HL-60 (cell line): ENCODE measurements at regions not wholly inside any gene's neighbourhood (a gene's known extent, or its start where the extent isn't known, plus 50 kb on each side); places are given as distances from the start of the nearest gene placed in this dataset.
A peak's percentile ranks its signal among the peaks of the same experiment; 100 is the strongest.

Experiments
- DNase-seq, 2 experiments: peaks; one replicate each; pipeline ENCODE4 v3.0.0-alpha.2; 2010 to 2020; ENCODE audit warnings: low read depth in 1 of 2, low spot score in 1 of 2
- H3K27ac ChIP-seq: fragments of 250-450 bp; sonication (Bioruptor Pico); replicated peaks from 2 replicates; pipeline ENCODE4 v1.5.1; 2020; ENCODE audit warnings: mild to moderate bottlenecking, moderate library complexity
- H3K27me3 ChIP-seq: fragments of 250-450 bp; sonication (Bioruptor Pico); 2 replicates; pipeline ENCODE4 v1.5.1; 2021; ENCODE audit warnings: mild to moderate bottlenecking, moderate library complexity; ENCODE audit not compliant: insufficient read depth, poor library complexity, severe bottlenecking
- H3K4me3 ChIP-seq: replicated peaks from 2 replicates; pipeline ENCODE4 v1.5.1; 2011; ENCODE audit warnings: mild to moderate bottlenecking, control low read depth, low read length; ENCODE audit not compliant: insufficient read depth
- GABPA ChIP-seq: IDR thresholded peaks from 2 replicates; pipeline ENCODE4 v1.6.1; 2012; ENCODE audit warnings: low read depth
- POLR2AphosphoS5 ChIP-seq: IDR thresholded peaks from 2 replicates; pipeline ENCODE4 v1.6.1; 2012; ENCODE audit warnings: low read depth
- SPI1 ChIP-seq: IDR thresholded peaks from 2 replicates; pipeline ENCODE4 v1.6.1; 2012; ENCODE audit warnings: low read depth, mild to moderate bottlenecking, borderline replicate concordance
- TF ChIP-seq, protein P1 (sequence below): IDR thresholded peaks from one replicate; pipeline ENCODE4 v1.5.1; 2011; ENCODE audit warnings: low read length, control low read depth, inconsistent platforms; ENCODE audit not compliant: insufficient read depth
- TF ChIP-seq, protein P2 (sequence below): IDR thresholded peaks from 2 replicates; pipeline ENCODE4 v1.6.1; 2012; ENCODE audit warnings: low read depth; ENCODE audit not compliant: insufficient replicate concordance

DNA sequence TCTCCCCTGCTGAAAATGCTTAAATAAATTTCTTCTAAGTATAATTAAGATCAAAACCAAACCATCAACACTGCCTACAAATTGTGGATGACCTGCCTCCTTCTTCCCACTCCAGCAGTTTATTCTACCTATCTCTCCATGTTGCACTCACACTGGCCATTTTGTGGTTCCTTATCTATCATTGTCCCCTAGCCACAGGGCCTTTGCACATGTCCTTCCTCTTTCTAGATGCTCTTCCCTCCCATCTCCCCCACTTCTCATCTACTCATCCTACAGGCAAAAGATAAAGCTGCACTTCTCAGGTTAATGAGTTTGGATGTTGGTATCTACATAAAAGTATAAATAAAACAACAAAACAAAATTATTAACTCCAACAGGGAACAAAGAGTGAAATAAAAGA lies 70.6 kb upstream of the CCNG1 start:
- TF ChIP-seq, protein P1, sequence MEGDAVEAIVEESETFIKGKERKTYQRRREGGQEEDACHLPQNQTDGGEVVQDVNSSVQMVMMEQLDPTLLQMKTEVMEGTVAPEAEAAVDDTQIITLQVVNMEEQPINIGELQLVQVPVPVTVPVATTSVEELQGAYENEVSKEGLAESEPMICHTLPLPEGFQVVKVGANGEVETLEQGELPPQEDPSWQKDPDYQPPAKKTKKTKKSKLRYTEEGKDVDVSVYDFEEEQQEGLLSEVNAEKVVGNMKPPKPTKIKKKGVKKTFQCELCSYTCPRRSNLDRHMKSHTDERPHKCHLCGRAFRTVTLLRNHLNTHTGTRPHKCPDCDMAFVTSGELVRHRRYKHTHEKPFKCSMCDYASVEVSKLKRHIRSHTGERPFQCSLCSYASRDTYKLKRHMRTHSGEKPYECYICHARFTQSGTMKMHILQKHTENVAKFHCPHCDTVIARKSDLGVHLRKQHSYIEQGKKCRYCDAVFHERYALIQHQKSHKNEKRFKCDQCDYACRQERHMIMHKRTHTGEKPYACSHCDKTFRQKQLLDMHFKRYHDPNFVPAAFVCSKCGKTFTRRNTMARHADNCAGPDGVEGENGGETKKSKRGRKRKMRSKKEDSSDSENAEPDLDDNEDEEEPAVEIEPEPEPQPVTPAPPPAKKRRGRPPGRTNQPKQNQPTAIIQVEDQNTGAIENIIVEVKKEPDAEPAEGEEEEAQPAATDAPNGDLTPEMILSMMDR = no peak
- TF ChIP-seq GABPA (no peak), SPI1 (no peak), POLR2AphosphoS5 (no peak)
- TF ChIP-seq, protein P2, sequence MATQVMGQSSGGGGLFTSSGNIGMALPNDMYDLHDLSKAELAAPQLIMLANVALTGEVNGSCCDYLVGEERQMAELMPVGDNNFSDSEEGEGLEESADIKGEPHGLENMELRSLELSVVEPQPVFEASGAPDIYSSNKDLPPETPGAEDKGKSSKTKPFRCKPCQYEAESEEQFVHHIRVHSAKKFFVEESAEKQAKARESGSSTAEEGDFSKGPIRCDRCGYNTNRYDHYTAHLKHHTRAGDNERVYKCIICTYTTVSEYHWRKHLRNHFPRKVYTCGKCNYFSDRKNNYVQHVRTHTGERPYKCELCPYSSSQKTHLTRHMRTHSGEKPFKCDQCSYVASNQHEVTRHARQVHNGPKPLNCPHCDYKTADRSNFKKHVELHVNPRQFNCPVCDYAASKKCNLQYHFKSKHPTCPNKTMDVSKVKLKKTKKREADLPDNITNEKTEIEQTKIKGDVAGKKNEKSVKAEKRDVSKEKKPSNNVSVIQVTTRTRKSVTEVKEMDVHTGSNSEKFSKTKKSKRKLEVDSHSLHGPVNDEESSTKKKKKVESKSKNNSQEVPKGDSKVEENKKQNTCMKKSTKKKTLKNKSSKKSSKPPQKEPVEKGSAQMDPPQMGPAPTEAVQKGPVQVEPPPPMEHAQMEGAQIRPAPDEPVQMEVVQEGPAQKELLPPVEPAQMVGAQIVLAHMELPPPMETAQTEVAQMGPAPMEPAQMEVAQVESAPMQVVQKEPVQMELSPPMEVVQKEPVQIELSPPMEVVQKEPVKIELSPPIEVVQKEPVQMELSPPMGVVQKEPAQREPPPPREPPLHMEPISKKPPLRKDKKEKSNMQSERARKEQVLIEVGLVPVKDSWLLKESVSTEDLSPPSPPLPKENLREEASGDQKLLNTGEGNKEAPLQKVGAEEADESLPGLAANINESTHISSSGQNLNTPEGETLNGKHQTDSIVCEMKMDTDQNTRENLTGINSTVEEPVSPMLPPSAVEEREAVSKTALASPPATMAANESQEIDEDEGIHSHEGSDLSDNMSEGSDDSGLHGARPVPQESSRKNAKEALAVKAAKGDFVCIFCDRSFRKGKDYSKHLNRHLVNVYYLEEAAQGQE = no peak
- no peak overlapping the region for H3K27ac ChIP-seq
- peak in 1 of 2 experiments; percentile 31 for DNase-seq
- no peak overlapping the region for H3K4me3 ChIP-seq
- H3K27me3 ChIP-seq = no peaks in the 10 kb centered on the region

DNA sequence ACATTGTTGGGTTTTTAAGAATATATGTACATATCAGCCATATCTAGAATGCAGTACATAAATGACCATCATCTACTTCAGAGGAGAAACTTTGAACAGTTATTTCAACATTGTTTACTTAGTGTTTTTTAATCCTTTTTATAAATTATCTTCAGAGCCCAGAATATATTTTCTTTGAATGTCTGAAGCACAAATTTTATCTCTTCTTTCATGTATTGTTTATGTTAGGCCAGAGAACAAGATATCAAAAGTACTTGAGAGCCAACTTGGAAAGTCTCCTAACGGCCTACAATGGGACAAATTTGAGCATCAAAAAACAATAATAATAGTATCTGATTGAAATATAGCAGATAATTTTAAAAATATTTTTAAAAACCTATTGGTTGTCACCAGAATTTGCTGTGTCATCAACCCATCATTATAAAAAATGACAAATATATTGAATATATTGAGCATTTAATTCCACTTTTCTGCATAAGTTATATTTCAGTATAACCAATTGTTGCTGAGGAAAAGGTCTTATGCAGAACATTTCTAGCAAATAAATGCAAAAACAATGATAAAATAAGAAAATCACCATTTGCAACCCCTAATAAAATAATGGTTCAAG lies 67.5 kb upstream of the CCNG1 start:
- Histone ChIP-seq H3K27ac (no peak overlapping the region), H3K27me3 (no peaks in the 10 kb centered on the region), H3K4me3 (no peak overlapping the region)
- no peak for DNase-seq
- TF ChIP-seq, protein P2 = no peak
- TF ChIP-seq, protein P1 = no peak
- no peak for TF ChIP-seq SPI1
- no peak for TF ChIP-seq POLR2AphosphoS5
- TF ChIP-seq GABPA = no peak

DNA sequence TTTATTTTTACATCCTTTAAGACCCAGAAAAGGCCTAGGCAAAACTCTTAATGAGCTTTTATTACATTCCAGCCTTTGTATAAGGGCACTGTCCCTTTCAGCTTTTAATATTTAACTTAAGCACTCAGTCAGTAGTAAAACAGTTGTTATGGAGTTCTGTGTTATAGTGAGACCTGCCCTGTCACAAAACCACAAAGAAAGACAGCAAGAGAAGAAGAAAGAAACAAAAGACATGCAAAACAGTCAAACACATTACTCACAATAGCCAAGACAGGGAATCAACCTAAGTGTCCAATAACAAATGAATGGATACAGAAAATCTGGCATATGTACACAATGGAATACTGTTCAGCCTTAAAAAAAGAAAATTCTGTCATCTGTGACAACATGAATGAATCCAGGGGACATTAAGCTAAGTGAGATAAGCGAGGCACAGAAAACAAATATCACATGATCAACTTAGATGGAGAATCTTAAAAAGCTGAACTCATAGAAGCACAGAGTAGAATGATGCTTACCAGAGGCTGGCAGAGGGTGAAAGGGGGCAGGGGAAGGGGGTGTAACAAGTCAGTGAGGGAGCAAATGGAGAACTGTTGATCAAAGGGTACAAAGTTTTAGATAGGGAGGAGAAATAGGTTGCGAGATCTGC lies 63.8 kb upstream of the CCNG1 start:
- no peaks in the 10 kb centered on the region for H3K27me3 ChIP-seq
- TF ChIP-seq, protein P2 = no peak
- TF ChIP-seq, protein P1 = no peak
- TF ChIP-seq GABPA (no peak), SPI1 (no peak), POLR2AphosphoS5 (no peak)
- H3K4me3 ChIP-seq = no peak overlapping the region
- DNase-seq = no peak
- H3K27ac ChIP-seq = no peak overlapping the region
